GM12892 (cell line): ENCODE measurements at regions not wholly inside any gene's neighbourhood (a gene's known extent, or its start where the extent isn't known, plus 50 kb on each side); places are given as distances from the start of the nearest gene placed in this dataset.
"Not testable (repeated sequence)": the region's sequence is repeated elsewhere in the genome, so short reads cannot be mapped to it uniquely, and the experiment has no call there.

Source experiments
- DNase-seq: peaks from one replicate; pipeline ENCODE4 v3.0.0; 2011; ENCODE audit not compliant: insufficient read length
- FAIRE-seq: peaks from 2 replicates; lab custom pipeline; 2011; peaks lifted over from hg19 to GRCh38; lab: Jason Lieb, UNC
- POLR2A ChIP-seq: IDR thresholded peaks from 2 replicates; pipeline ENCODE4 v1.6.1; 2011; ENCODE audit warnings: low read depth, low read length, control low read depth
- POLR2AphosphoS5 ChIP-seq: IDR thresholded peaks from 2 replicates; pipeline ENCODE4 v1.6.1; 2011; ENCODE audit warnings: low read depth, low read length, control low read depth
- TAF1 ChIP-seq: IDR thresholded peaks from 2 replicates; pipeline ENCODE4 v1.6.1; 2011; ENCODE audit warnings: low read depth, mild to moderate bottlenecking, control low read depth, low read length, borderline replicate concordance

DNA sequence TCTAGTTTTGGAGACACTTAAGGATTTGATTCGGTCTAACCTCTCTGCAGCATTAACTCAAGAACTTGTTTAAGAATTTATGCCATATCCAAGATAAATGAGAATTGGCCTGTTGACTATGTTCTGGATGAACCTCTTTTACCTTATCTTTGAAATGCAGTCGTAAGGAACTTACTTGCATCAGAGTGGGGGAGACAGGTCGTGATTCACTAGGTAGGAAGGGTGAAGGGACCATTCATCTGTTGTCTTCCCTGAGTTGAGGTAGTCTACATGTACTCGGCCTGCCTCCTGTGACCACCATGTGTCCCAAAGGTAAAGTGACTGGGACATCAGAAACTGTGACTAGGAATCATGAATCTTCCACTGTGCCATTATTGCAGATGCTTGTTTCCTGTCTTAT lies 248.0 kb upstream of the P2RY1 start:
- FAIRE-seq, result no peak
- no peak for DNase-seq
- TF ChIP-seq POLR2A, result no peak
- TF ChIP-seq TAF1, result no peak
- no peak for TF ChIP-seq POLR2AphosphoS5

DNA sequence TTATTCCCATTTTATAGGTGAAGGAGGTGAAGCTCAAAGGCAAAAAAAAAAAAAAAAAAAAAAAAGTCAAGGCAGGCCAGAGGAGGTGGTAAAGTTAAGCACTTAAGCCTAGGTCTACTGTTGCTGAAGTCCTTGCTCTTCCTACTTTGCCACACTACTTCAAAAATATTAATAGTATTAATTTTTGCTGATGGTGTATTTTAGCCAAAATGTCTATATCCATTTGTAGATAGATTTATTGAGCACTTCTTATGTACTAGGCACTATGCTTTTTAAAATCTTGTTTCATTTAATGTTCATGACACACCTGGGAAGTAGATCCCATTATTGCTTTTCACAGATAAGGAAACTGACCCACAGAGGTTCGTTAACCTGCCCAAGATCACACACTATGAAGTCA lies 247.1 kb upstream of the P2RY1 start:
- FAIRE-seq, result no peak

DNA sequence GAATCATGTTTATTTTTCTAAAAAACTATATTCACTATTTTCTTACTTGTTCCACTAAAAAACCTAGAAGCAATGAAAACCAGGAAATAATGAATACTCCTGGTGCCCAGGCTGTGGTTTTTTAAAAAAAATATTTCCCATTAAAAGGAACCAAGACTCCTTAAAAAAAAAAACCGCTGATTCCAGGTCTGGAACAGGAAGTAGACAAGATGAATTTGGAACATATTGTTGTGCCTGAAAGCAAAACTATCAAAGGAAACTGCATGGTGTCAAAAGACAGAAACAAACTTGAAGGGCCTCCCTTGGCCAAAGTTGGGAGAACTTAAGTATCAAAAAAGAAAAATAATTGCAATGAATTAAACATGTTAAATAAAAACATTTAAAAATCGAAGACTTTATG lies 245.3 kb upstream of the P2RY1 start:
- TF ChIP-seq POLR2AphosphoS5 (no peak), TAF1 (no peak), POLR2A (no peak)
- DNase-seq (no peak), FAIRE-seq (no peak)

More for the DNA sequence above, 247.1 kb upstream of the P2RY1 start:
- no peak for DNase-seq
- TF ChIP-seq POLR2A, result no peak
- no peak for TF ChIP-seq TAF1
- TF ChIP-seq POLR2AphosphoS5, result no peak

- TF ChIP-seq POLR2A, result no peak
- TF ChIP-seq POLR2AphosphoS5, result no peak
- no peak for TF ChIP-seq TAF1
- no peak for FAIRE-seq
Observed at GRCh38 chr3:152591515-152591914, 243.4 kb upstream of the P2RY1 start.

DNA sequence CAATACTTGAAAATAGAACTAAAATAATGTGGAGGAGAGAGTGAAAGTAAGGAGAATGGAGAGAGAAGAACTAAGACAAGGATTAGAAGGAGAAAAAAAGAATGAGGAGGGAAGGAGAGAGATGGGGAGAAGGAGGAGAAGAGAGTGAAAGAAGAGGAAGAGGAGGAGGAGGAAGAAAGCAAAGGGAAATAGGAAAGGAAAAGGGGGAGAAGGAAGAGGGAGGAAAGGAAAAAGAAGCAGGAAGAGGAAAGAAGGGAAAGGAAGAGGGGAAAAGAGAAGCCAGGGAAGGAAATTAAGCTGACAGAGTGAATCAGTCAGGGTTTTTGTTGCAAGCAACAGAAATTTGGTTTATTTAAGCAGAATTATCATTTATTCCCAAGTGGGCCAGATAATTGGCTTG lies 241.7 kb upstream of the P2RY1 start:
- FAIRE-seq, result peak; percentile 67
- no peak for TF ChIP-seq POLR2AphosphoS5
- no peak for TF ChIP-seq POLR2A
- no peak for TF ChIP-seq TAF1

More at GRCh38 chr3:152591515-152591914, 243.4 kb upstream of the P2RY1 start:
- no peak for DNase-seq

DNA sequence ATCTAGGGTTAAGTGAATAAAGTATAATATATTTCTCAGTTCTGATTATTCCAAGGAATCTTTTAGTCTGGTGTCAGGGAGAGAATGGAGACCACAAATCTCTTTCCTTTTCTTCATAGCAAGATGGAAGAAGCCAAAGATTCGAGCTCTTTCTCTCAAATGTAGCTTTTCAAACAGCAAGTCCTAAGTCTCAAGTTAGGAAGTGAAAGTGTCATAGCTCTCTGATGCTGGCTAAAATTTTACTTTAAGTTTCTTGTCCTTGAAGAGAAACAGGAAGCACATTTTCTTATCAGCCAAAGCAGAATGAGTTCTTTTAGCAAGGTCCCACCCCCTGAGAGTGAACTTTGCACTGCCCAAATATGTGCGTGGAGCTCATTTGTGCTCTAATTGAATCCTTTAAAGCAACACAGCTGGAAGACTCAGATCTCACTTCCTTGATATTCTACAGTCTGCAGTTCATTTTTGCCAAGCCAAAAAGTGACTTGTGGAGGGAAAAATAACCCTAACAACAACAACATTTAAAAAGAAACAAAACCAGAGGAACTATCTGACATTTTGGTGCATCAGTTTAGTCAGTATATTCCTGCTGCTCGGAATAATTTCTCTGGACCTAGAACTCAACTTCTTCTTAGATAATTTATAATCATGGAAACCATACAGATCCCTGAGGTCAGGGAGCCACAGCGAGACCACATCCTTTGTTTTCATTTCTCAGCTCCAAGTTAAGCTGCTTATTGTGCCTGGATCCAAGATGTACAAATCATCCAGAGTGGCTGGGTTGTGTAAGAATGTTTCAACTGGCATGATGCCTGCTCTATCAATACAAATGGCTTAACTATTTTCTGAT lies 238.7 kb upstream of the P2RY1 start:
- peak; percentile 70 for FAIRE-seq
- TF ChIP-seq TAF1, result no peak
- peak; percentile 34 for DNase-seq

More for the DNA sequence above, 241.7 kb upstream of the P2RY1 start:
- DNase-seq, result no peak

GRCh38 chr3:152596832-152597231 lies 238.1 kb upstream of the P2RY1 start:
- not testable (repeated sequence) for DNase-seq, FAIRE-seq

- no peak for DNase-seq
- TF ChIP-seq POLR2A (no peak), TAF1 (no peak)
- FAIRE-seq, result no peak
Observed at GRCh38 chr3:152606146-152606545, 228.8 kb upstream of the P2RY1 start.

- FAIRE-seq, result no peak
- DNase-seq, result no peak
- TF ChIP-seq TAF1 (no peak), POLR2AphosphoS5 (no peak), POLR2A (no peak)
Observed at GRCh38 chr3:152607179-152607578, 227.8 kb upstream of the P2RY1 start.

GRCh38 chr3:152608696-152609594 lies 226.0 kb upstream of the P2RY1 start:
- DNase-seq (no peak), FAIRE-seq (no peak)
- TF ChIP-seq TAF1 (no peak), POLR2AphosphoS5 (no peak), POLR2A (no peak)

GRCh38 chr3:152609891-152610290 lies 225.0 kb upstream of the P2RY1 start:
- DNase-seq (no peak), FAIRE-seq (no peak)
- no peak for TF ChIP-seq POLR2A
- TF ChIP-seq POLR2AphosphoS5, result no peak
- no peak for TF ChIP-seq TAF1
